HepG2 (cell line): ENCODE measurements at regions not wholly inside any gene's neighbourhood (a gene's known extent, or its start where the extent isn't known, plus 50 kb on each side); places are given as distances from the start of the nearest gene placed in this dataset.
A peak's percentile ranks its signal among the peaks of the same experiment; 100 is the strongest.

Experiments used
- ATAC-seq: fragments of 200-7000 bp; cut with Tn5 transposase; 3 replicates; pipeline ENCODE4 v1.9.1; 2020; ENCODE audit warnings: mild to moderate bottlenecking, moderate library complexity
- BruUV-seq: library from RNA; stranded (reverse); fragments of 400-500 nt; replicated peaks from 2 replicates; lab custom pipeline; 2021; lab: Mats Ljungman, UMichigan
- CTCF ChIA-PET: fragments of 300-600 bp; formaldehyde crosslinking; extraction: SDS; loops from one replicate; lab custom pipeline; 2021; ENCODE audit warnings: low total read pairs, inconsistent platforms, low intra/inter-chr PET ratio; lab: Yijun Ruan, JAX
- POLR2A ChIA-PET: fragments of 350-600 bp; sonication (Branson Sonifier 250); formaldehyde crosslinking; loops from one replicate; lab custom pipeline; 2020; ENCODE audit warnings: antibody characterized with exemption, inconsistent platforms; lab: Yijun Ruan, JAX
- DNase-seq: peaks from one replicate; pipeline ENCODE4 v3.0.0-alpha.2; 2015; ENCODE audit warnings: low spot score
- FAIRE-seq: peaks from 3 replicates; lab custom pipeline; 2011; peaks lifted over from hg19 to GRCh38; lab: Jason Lieb, UNC
- H2AFZ ChIP-seq: one replicate; pipeline ENCODE4 v1.6.1; 2011; ENCODE audit warnings: low read length, inconsistent platforms
- H3K27ac ChIP-seq: fragments of 300-600 bp; 3 replicates; pipeline ENCODE4 v1.8.0; 2011; ENCODE audit warnings: mixed run types, mild to moderate bottlenecking, mixed read lengths, low read length, inconsistent platforms; ENCODE audit not compliant: insufficient read depth; ENCODE audit errors: extremely low read length
- H3K27me3 ChIP-seq, 2 experiments: fragments of 200-600 bp in 1 of 2; 2 replicates in 1 of 2; 3 replicates in 1 of 2; pipeline versions ENCODE4 v1.6.0 to v1.8.0; 2011; ENCODE audit warnings: low read length in 2 of 2, mild to moderate bottlenecking in 2 of 2, moderate library complexity in 2 of 2, inconsistent platforms in 1 of 2; ENCODE audit not compliant: insufficient read depth in 2 of 2, control insufficient read depth in 1 of 2
- H3K36me3 ChIP-seq, 2 experiments: fragments of 200-600 bp in 1 of 2; replicated peaks in 1 of 2; 2 replicates in 1 of 2; 3 replicates in 1 of 2; pipeline versions ENCODE4 v1.5.1 to v1.8.0; 2011; ENCODE audit warnings: low read length in 2 of 2, inconsistent platforms in 1 of 2; ENCODE audit not compliant: insufficient read depth in 2 of 2, control insufficient read depth in 1 of 2
- H3K4me1 ChIP-seq: 2 replicates; pipeline ENCODE4 v1.5.1; 2012; ENCODE audit warnings: low read length, inconsistent platforms; ENCODE audit not compliant: insufficient read depth
- H3K4me2 ChIP-seq: 2 replicates; pipeline ENCODE4 v1.6.0; 2011; ENCODE audit warnings: low read depth, low read length, inconsistent platforms
- H3K4me3 ChIP-seq, 3 experiments: fragments of 200-600 bp in 1 of 3; sonication (generic), shearing (Covaris generic) in 1 of 3; replicated peaks in 1 of 3; 2 replicates each; pipeline ENCODE4 v1.5.1; 2011 to 2016; ENCODE audit warnings: low read length in 3 of 3, inconsistent platforms in 2 of 3, low read depth in 2 of 3, mild to moderate bottlenecking in 2 of 3, control low read depth in 1 of 3, mixed read lengths in 1 of 3; ENCODE audit not compliant: insufficient read depth in 1 of 3
- H3K79me2 ChIP-seq: one replicate; pipeline ENCODE4 v1.6.1; 2011; ENCODE audit warnings: low read length, inconsistent platforms; ENCODE audit not compliant: insufficient read depth
- H3K9ac ChIP-seq: 2 replicates; pipeline ENCODE4 v1.6.0; 2011; ENCODE audit warnings: mild to moderate bottlenecking, low read depth, low read length, inconsistent platforms; ENCODE audit not compliant: insufficient read depth
- H3K9me3 ChIP-seq: 2 replicates; pipeline ENCODE4 v1.5.1; 2012; ENCODE audit warnings: mild to moderate bottlenecking, low read length
- H4K20me1 ChIP-seq: 2 replicates; pipeline ENCODE4 v1.6.0; 2011; ENCODE audit warnings: inconsistent platforms, mild to moderate bottlenecking, low read length, moderate library complexity; ENCODE audit not compliant: insufficient read depth
- ATM ChIP-seq: fragments of 450-650 bp; IDR thresholded peaks from 2 replicates; pipeline ENCODE4 v1.7.1; 2017; ENCODE audit warnings: mild to moderate bottlenecking, borderline replicate concordance
- CTCF ChIP-seq: sonication (generic); formaldehyde crosslinking; IDR thresholded peaks from 2 replicates; pipeline ENCODE4 v1.5.0; 2020; ENCODE audit warnings: mild to moderate bottlenecking, missing genetic modification reagents, moderate library complexity
- KDM4B ChIP-seq: sonication (generic); formaldehyde crosslinking; IDR thresholded peaks from 2 replicates; pipeline ENCODE4 v1.4.0; 2020; ENCODE audit warnings: missing genetic modification reagents
- NCOA2 ChIP-seq: sonication (generic); formaldehyde crosslinking; IDR thresholded peaks from 2 replicates; pipeline ENCODE4 v1.8.0; 2022; ENCODE audit warnings: inconsistent platforms
- RAD21 ChIP-seq: fragments of 450-650 bp; formaldehyde crosslinking; IDR thresholded peaks from 2 replicates; pipeline ENCODE4 v1.5.0; 2020; ENCODE audit warnings: mild to moderate bottlenecking
- SMC3 ChIP-seq: IDR thresholded peaks from 2 replicates; pipeline ENCODE4 v1.6.1; 2011; ENCODE audit warnings: low read length, improper control_type of control experiment
- STAG1 ChIP-seq: sonication (generic); formaldehyde crosslinking; IDR thresholded peaks from 2 replicates; pipeline ENCODE4 v1.4.0; 2020; ENCODE audit warnings: missing genetic modification reagents
- TEAD3 ChIP-seq: optimal IDR thresholded peaks from 2 replicates; pipeline ENCODE3; 2016; ENCODE audit warnings: borderline replicate concordance
- THAP11 ChIP-seq: IDR thresholded peaks from 2 replicates; pipeline ENCODE4 v1.6.1; 2016; ENCODE audit warnings: missing biosample characterization, missing genetic modification reagents
- ZSCAN22 ChIP-seq: sonication (generic); formaldehyde crosslinking; IDR thresholded peaks from 2 replicates; pipeline ENCODE4 v1.4.0; 2020; ENCODE audit warnings: mild to moderate bottlenecking, missing genetic modification reagents
- WGBS: methylation state at CpG from one replicate; pipeline ENCODE4 v1.1.6; 2017; ENCODE audit warnings: low lambda C conversion rate; 5-methylcytosine and 5-hydroxymethylcytosine counted together
- in situ Hi-C: cut with HindIII; loops from 2 replicates; pipeline ENCODE4 v1.10.0; 2017; ENCODE audit warnings: low pct_unique_long_range_greater_than_20kb; ENCODE audit not compliant: extremely low pct_ligation_motif_present
- intact Hi-C: fragments of 100-400 bp; cut with micrococcal nuclease; formaldehyde crosslinking; loops from one replicate; pipeline ENCODE4 v1.10.0; 2022; ENCODE audit not compliant: unreplicated experiment
- TF ChIP-seq, protein P1 (sequence below): sonication (generic); formaldehyde crosslinking; IDR thresholded peaks from 2 replicates; pipeline ENCODE4 v1.5.0; 2020; ENCODE audit warnings: mild to moderate bottlenecking, low read depth, missing genetic modification reagents, borderline replicate concordance
- TF ChIP-seq, protein P2 (sequence below): sonication (generic); formaldehyde crosslinking; IDR thresholded peaks from 2 replicates; pipeline ENCODE4 v1.9.0; 2021; ENCODE audit warnings: missing genetic modification reagents, mild to moderate bottlenecking, borderline replicate concordance

DNA sequence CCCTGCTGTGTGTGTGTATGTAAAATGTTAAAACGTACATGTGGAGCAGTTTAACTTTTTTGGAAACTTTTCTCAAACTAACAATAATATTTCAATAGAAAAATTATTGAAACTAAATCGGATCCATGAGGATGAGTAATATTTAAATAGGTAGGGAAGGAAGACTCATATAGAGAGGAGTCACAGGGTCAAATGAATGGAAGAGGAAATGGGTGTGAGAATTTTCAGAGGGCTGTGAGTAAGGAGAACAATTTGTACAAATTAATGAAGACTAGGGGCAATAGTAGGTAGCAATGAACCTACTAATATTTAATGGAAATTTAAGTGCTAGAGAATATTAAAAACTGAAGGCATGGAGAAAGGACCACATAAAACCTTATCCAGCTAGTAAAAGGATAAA, 290.7 kb upstream of the PCDH18 start (continued):
- TF ChIP-seq, protein P1, sequence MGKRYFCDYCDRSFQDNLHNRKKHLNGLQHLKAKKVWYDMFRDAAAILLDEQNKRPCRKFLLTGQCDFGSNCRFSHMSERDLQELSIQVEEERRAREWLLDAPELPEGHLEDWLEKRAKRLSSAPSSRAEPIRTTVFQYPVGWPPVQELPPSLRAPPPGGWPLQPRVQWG (CRISPR knock-in tag) = no peak
- TF ChIP-seq THAP11 (no peak), KDM4B (no peak), ZSCAN22 (CRISPR knock-in tag) (no peak), TEAD3 (CRISPR knock-in tag) (no peak)

- no peak overlapping the region for H3K27ac ChIP-seq
- H4K20me1 ChIP-seq = no peaks in the 10 kb centered on the region
- in situ Hi-C loops (loop anchor here (10.0 to 25.0 kb wide), 2 partner anchors 365 to 867 kb away; no protein-coding TSS in a partner anchor), intact Hi-C loops (loop anchor here (1.0 to 2.0 kb wide), 6 partner anchors 41 to 1051 kb away; no protein-coding TSS in a partner anchor)
- H3K79me2 ChIP-seq = no peaks in the 10 kb centered on the region
- H3K27me3 ChIP-seq = no peaks in the 10 kb centered on the region
- H3K9ac ChIP-seq = no peak overlapping the region
- no peak overlapping the region for H3K4me2 ChIP-seq
- no TSS peak for BruUV-seq
- H3K4me3 ChIP-seq = no peak overlapping the region
- no peaks in the 10 kb centered on the region for H3K9me3 ChIP-seq
- ChIA-PET POLR2A (no interaction called here), CTCF (interaction anchor here (1.4 to 2.2 kb wide), 3 partner anchors 42 to 861 kb away, joined by 4 to 15 read pairs (median 12); no protein-coding TSS in a partner anchor)
- peak; percentile 45 for DNase-seq
- H3K36me3 ChIP-seq = no peaks in the 10 kb centered on the region
- no peak overlapping the region for H2AFZ ChIP-seq
- FAIRE-seq = peak; percentile 76
- WGBS = 17% methylated on average over 1 of the region's 1 CpG
- no peaks in the 10 kb centered on the region for H3K4me1 ChIP-seq
- peak; percentile 97 for ATAC-seq
- TF ChIP-seq RAD21 (CRISPR knock-in tag) (peak; percentile 71), STAG1 (CRISPR knock-in tag) (peak; percentile 87), ATM (no peak), SMC3 (peak; percentile 78), NCOA2 (CRISPR knock-in tag) (no peak), CTCF (CRISPR knock-in tag) (peak; percentile 78)
- TF ChIP-seq, protein P2, sequence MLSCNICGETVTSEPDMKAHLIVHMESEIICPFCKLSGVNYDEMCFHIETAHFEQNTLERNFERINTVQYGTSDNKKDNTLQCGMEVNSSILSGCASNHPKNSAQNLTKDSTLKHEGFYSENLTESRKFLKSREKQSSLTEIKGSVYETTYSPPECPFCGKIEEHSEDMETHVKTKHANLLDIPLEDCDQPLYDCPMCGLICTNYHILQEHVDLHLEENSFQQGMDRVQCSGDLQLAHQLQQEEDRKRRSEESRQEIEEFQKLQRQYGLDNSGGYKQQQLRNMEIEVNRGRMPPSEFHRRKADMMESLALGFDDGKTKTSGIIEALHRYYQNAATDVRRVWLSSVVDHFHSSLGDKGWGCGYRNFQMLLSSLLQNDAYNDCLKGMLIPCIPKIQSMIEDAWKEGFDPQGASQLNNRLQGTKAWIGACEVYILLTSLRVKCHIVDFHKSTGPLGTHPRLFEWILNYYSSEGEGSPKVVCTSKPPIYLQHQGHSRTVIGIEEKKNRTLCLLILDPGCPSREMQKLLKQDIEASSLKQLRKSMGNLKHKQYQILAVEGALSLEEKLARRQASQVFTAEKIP = no peak
- TF ChIP-seq, all 625 proteins: peak for 4
Observed at GRCh38 chr4:137819964-137820383, 287.7 kb upstream of the PCDH18 start.
